ENCODE measurements at regions not wholly inside any gene's neighbourhood (a gene's known extent, or its start where the extent isn't known, plus 50 kb on each side); places are given as distances from the start of the nearest gene placed in this dataset.

DNA sequence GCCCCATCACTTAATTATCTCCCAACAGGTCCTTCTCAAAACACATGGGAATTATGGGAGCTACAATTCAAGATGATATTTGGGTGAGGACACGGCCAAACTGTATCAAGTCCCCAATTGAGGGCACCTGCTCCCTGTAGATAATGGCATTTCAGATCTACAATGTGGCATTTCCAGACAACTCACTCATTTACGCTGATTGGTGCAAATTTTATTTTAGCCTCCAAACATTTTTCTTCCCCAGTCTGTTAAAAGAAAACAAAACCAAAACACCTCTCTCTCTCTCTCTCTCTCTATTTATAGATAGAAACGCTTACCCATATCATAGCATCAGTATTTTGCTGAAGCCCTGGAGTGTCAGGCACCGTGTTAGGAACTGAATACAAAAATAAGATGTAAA, 148.7 kb upstream of the KLF6 start:
- TF ChIP-seq, protein P1, sequence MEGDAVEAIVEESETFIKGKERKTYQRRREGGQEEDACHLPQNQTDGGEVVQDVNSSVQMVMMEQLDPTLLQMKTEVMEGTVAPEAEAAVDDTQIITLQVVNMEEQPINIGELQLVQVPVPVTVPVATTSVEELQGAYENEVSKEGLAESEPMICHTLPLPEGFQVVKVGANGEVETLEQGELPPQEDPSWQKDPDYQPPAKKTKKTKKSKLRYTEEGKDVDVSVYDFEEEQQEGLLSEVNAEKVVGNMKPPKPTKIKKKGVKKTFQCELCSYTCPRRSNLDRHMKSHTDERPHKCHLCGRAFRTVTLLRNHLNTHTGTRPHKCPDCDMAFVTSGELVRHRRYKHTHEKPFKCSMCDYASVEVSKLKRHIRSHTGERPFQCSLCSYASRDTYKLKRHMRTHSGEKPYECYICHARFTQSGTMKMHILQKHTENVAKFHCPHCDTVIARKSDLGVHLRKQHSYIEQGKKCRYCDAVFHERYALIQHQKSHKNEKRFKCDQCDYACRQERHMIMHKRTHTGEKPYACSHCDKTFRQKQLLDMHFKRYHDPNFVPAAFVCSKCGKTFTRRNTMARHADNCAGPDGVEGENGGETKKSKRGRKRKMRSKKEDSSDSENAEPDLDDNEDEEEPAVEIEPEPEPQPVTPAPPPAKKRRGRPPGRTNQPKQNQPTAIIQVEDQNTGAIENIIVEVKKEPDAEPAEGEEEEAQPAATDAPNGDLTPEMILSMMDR (IDR thresholded peaks at IDR 0.05; ENCODE audit: control insufficient read depth, insufficient read depth, low read depth, low read length, missing control alignments), result no peak

DNA sequence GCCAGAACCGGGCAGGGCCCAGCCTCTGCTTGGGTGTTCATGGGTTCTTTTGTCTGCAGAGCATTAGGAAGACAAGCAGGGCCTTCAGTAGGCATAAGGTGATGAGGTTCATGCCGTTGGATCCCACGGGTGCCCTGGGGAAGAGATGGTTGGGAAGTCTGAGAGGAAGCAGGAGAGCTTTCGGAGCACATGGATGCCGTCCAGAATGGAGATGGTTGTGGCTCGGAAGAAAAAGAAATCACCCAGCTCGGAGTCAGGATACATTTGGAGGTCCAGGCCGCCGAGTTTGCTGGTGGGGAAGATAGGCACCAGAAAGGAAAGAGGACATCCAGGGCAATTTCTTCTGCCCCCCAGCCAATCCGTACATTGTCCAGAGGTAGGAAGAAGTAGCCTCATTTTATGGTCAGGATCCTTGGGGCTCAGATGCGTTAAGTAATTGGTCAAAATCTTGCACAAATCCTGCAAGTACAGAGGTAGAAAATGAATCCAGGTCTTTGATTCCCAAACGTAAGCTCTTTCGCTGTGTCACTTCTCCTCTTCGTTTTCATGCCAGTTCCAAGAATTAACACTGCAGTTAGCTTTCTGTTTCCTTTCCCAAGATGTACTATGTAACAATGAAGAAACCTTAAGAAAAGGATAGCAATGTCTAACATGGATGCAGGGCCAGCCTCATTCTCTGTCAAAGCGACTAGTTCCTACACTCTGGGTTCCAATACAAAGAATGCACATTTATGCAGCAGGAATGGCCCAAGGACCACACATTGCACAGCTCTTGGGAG, 147.8 kb upstream of the KLF6 start:
- no peak for DNase-seq (ENCODE audit: low read depth)
- TF ChIP-seq, protein P1 (IDR thresholded peaks at IDR 0.05; ENCODE audit: control insufficient read depth, insufficient read depth, low read depth, low read length, missing control alignments), result no peak

More for the DNA sequence above, 148.7 kb upstream of the KLF6 start:
- no peak for DNase-seq (ENCODE audit: low read depth)
- H3K4me3 ChIP-seq (ENCODE audit: control insufficient read depth, low read depth, low read length), result no peak overlapping the region

DNA sequence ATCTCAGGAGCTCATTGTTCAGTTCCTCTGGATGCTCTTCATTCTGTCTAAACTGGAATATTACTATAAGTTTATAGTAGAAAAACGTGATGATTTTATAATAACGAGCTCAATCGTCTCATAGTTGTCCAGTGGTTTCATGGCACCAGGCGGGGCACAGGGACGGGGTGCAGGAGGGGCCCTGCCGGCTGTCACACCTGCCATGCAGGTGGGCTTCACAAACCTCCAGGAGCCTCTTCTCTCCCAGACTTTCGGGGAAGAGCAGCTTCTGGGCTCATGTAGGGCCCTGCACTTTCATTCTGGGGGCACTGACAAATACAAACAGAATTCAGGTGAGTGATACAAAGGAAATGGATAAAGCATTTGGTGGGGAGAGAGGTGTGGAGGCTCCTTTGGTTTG, 146.9 kb upstream of the KLF6 start:
- DNase-seq (ENCODE audit: low read depth), result no peak
- TF ChIP-seq, protein P1 (IDR thresholded peaks at IDR 0.05; ENCODE audit: control insufficient read depth, insufficient read depth, low read depth, low read length, missing control alignments), result no peak
- H3K4me3 ChIP-seq (ENCODE audit: control insufficient read depth, low read depth, low read length), result no peak overlapping the region

More for the DNA sequence above, 147.8 kb upstream of the KLF6 start:
- no peak overlapping the region for H3K4me3 ChIP-seq (ENCODE audit: control insufficient read depth, low read depth, low read length)

DNA sequence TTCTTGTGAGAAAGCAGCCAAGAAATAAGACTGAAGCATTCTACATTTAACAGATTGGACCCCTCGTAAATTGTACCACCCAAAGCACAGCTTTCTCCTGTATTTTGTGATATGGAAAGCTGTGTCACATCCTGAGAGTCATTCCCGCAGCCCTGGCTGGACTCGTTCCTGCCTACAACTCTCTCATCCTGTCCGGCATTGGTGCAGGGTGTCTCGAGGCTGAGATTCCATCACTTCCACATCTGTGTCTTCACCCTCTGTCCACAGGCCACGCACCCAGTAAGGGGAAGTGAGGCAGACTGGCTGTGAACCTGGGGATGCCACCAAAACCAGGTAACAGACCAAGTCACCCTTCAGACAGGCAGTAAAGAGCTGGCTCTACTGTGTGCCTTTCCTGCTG, 146.2 kb upstream of the KLF6 start:
- DNase-seq (ENCODE audit: low read depth), result no peak
- no peak overlapping the region for H3K4me3 ChIP-seq (ENCODE audit: control insufficient read depth, low read depth, low read length)
- TF ChIP-seq, protein P1 (IDR thresholded peaks at IDR 0.05; ENCODE audit: control insufficient read depth, insufficient read depth, low read depth, low read length, missing control alignments), result no peak

DNA sequence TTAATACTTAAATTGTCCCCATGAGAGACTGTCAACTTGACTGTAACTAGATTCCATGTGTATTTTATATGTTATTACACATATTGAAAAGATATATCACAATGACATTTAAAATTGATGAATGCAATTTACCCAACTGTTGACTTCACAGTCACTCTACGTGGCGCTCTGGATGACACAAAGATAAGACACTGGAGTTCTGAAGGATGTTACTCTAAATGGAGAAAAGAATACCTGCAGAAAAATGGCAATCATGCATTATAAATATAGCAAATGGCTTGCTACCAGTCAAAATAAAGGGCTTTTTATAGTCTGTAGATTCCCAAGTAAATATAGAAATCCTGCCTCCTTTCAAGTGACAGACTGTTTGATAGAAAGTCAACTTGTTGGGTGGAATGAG, 143.6 kb upstream of the KLF6 start:
- no peak for DNase-seq (ENCODE audit: low read depth)
- TF ChIP-seq, protein P1 (IDR thresholded peaks at IDR 0.05; ENCODE audit: control insufficient read depth, insufficient read depth, low read depth, low read length, missing control alignments), result no peak
- no peak overlapping the region for H3K4me3 ChIP-seq (ENCODE audit: control insufficient read depth, low read depth, low read length)

DNA sequence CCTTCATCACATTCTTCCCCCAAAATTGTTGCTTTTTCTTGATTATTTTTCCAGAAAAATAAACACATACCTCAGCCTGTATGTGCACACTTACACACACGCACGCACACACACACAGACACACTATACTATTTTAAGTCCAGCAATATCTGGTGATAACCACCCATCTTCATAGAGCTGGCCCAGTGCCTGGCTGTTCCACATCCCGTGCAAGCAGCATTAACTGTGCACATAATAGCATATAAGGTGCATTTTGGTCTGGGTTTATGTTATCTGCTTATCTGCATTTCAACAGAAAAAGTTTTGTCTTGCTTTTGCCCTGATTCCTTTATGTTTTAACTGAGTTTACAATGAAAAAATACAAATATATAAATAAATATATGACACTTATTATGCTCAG, 143.1 kb upstream of the KLF6 start:
- TF ChIP-seq, protein P1 (IDR thresholded peaks at IDR 0.05; ENCODE audit: control insufficient read depth, insufficient read depth, low read depth, low read length, missing control alignments), result no peak
- no peak for DNase-seq (ENCODE audit: low read depth)
- H3K4me3 ChIP-seq (ENCODE audit: control insufficient read depth, low read depth, low read length), result no peak overlapping the region

Measured in AG09309 (cell line).